Glomerular visceral epithelial cell (primary cell): ENCODE measurements at regions not wholly inside any gene's neighbourhood (a gene's known extent, or its start where the extent isn't known, plus 50 kb on each side); places are given as distances from the start of the nearest gene placed in this dataset.

Experiments
- DNase-seq: peaks from one replicate; pipeline ENCODE4 v3.0.0-alpha.2; 2016; ENCODE audit errors: extremely low spot score

DNA sequence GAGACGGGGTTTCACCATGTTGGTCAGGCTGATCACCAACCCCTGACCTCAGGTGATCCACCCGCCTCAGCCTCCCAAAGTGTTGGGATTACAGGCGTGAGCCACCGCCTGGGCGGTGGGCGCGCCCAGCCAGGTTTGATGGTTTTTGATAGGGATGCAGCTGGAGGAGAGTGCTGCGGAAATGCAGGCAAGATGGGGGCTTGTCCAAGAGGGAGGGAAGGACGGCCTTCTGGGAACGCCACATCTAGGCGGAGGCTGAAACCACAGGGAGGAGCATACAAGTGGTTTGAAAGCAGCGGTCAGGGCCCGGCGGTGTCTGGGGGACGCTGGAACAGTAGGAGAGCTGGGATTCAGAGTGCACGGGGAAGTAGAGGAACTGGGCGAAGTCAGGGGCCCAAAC is 134.6 kb downstream of the VRK1 start:
- no peak for DNase-seq

DNA sequence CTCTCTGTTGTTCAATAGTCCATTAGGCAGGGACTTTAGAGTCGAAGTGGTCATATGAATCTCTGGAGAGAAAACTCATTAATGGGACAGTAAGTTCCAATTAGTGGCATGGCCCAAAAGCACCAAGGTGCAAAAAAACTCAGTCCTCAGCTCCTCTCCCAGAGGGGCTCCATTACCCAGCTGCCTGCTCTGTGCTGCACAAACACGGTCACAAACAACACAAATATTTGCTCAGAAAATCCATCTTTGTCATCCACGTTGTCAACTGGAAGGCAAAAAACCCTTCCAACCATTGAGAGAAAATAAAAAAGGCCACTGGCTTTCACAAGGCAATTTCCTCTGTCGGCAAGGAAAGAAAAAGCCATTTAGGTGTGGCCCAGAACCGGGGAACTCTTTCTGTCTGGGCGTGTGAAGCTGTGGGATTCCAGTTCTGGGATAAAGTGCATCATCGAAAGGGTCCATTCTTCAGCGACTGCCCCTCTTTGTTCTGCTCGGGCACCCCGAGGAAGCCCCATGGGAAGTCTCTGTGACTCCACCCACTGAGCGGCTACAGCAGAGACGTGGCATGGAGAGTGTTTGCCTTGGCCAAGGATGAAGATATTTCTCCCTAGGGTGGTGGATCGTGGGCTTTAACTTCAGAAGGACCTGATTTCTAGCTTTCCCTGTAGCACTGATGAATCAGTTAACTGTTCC is 137.6 kb downstream of the VRK1 start:
- DNase-seq = no peak

DNA sequence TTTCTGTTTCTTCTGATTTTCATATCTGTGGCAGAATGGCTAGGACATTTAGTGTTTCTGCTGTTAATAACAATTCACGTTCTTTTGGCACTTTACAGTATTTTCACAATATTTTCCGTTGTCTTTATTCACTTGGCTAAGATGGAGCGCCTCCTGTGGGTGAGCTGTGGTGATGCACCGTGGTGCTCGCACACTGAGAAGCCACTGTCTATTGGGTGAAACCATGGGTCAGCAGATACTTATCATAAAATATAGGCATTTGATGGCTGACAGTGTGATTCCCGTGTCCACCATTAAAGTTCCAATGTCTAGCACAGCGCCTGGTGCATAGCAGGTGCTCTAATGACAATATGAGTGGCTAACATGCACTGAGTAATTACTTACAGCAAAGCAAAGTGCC is 141.8 kb downstream of the VRK1 start:
- DNase-seq = no peak

DNA sequence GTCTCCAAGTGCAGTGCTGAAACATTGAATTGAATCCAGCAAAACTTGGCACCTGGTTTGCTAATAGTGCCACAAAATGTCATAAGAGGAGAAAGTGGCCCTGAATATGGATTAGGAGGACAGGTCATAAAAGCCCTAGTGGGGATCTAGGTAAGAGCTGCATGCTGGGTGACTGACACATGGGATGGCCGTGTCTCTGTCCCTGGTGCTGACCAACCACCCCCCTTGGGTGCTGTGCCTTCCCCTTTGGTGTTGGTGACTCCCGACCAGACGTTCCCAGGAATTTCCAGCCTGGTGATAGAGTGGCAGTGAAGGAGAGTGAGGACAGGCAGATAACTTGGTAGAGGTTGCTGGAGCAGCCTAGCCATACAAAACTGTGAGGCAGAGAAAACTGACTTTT is 142.8 kb downstream of the VRK1 start:
- no peak for DNase-seq

DNA sequence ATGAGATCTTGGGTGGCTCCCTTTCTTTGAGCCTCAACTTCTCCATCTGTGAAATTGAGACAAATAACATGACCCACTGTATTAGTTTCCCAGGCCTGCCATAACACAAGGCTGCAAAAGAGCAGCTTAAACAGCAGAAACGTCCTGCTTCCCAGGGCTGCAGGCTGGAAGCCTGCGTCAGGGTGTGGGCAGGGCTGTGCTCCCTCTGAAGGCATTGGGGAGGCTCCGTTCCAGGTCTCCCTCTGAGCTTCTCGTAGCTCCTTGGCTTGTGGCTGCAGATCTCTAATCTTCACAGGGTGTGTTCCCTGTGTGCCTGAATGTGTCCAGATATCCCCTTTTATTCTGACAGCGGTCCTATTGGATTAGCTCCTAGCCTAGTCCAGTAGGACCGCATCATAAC is 147.1 kb downstream of the VRK1 start:
- DNase-seq = no peak

DNA sequence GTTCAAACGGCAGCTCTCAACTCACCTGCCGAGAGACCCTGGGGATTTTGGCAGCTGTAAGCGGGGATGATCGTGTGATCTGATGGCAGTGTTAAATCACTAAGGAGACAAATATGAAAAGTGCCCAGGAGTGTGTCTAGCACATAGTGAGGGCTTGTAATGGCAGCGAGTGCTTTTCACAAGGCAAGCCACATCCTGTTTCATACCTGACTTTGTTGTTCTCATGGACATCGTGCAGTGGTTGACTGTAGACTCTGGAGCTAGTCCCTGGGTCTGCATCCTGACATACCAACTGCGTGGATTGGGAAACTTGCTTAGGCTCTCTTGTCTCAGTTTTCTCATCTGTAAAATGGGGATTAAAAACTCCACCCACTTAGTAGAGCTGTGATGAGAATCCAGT is 148.5 kb downstream of the VRK1 start:
- no peak for DNase-seq

DNA sequence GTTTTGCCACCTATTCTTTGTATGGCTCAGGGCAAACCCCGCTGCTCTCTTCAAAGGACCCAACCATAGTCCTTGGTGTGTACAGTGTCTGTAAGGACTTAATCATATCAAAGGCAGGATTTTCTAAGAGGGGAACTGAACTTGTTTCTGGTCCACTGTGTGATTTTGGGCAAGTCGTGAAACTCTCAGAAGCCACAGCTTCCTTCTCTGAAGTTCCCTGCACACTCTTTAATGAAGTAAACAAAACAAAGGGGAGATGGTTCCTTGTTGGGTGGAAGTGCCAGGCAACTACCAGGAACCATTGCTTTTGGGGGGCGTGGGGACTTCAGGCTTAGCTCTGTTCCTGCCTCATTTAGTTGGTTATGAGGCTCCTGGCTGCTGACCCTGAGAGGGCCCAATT is 152.4 kb downstream of the VRK1 start:
- no peak for DNase-seq

DNA sequence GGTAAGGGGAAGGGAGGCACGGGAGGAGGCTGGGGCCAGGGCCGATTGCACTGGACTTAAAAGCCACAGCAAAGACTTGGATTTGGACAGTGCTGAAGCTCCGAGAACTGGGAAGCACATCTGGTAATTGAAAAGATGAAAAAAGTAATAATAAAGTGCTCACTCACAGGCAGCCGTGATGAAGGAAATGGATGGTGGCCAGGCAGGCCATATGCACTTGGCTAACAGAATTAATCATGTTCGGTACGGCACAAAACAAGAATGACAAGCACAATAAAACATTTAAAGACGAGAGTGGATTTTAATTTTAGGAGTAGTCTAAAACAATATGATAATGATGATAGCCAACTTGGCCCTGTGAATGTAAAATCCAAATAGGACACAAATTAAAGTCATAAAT is 154.3 kb downstream of the VRK1 start:
- no peak for DNase-seq

DNA sequence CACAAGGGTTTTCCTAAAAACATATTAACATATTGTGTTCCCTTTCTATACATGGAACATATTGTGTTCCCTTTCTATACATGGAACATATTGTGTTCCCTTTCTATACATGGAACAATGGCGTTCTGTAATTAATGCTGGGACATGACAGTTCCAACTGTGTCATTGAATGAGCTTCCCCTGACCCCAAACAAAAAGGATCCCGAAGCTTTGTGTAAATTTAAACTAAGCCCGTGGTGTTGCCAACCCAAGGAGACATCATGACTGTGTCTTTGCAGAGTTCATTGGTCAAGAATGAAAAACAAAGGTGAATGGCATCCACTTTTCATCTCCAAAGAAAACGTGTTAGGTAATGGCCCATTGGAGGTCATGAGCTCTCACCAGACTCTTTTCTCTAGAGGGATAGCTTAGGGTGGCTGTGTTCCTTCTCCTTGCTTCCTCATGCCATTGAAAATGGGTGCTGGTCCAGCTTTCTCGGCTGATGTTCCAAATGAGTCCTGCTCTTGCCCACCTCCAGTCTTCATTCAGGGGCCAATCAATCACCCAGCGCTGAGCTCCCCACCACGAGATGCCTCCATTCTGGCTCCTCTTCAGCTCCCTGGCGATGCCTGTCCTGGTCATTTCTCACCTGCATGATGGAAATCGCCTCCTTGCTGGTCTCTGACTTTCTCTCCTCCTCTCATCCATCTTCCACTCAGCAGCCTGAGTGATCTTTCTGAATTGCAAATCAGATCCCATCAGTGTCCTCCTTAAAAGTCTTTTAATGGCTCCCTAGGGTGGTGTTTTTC is 156.1 kb downstream of the VRK1 start:
- DNase-seq = no peak

DNA sequence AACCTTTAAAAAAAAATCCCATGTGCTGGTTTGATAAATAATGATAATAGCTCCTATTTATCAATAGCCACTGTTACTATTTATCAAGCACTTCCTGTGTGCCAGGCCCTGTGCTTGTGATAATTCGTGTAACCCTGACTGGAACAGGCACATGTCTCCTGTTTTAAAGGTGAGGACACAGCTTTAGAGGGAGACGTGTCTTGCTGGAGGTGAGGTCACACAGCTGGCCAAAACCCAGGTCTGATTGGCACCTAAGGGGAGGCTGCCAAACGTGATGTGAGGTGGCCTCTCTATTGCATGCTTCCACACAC is 156.6 kb downstream of the VRK1 start:
- no peak for DNase-seq

DNA sequence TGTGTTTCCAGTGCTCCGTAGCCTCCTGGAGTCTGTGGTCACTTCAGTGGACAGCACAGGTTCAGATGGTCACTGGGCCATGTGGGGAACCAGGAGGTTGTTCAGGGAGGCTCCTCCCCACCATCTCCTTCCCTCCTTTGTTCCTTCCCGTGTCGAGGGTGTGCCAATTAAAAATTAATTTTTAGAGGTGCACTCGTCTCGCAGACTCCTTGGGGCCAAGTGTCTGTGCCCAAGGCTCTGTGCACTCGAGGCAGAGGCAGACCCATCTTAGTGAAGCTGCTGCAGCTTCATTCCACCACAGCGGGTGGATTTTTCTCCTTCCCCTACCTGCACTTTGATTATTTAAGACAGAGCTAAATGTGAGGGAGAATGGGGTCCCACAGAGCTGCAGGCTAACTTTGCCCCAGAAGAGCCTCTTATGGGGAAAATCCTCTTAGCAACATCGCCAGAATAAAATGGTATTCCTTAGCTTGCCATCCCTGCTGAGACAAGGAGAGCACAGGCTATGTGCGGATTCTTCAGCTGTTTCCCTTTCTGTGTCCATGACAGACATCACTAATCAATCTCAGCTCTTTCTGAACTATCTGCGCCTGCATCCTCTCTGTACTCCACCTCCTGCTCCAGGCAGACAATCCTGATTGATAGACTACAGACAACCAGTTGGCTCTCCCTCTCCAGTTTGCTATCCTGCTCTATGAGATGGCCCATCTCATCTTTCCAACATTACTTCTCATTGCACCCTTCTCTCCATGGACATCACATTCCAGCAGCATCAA is 159.5 kb downstream of the VRK1 start:
- DNase-seq = no peak

DNA sequence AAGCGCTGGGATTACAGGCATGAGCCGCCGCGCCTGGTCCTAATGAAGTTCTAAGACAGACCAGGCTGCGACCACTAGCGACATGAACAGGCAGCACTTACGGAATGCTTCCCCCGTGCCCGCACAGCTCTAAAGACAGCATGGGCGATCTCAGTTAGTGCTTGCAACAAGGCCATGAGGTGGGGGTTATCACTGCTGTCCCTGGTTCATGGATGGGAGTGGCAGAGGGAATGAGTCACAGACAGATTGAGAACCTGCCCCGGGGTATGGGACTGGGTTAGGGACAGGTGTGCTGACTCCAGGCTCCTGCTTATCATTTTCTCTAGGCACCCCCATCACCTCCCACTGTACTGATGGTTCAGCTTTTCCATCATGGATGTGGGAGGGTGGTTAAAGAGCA is 160.9 kb downstream of the VRK1 start:
- DNase-seq = no peak

DNA sequence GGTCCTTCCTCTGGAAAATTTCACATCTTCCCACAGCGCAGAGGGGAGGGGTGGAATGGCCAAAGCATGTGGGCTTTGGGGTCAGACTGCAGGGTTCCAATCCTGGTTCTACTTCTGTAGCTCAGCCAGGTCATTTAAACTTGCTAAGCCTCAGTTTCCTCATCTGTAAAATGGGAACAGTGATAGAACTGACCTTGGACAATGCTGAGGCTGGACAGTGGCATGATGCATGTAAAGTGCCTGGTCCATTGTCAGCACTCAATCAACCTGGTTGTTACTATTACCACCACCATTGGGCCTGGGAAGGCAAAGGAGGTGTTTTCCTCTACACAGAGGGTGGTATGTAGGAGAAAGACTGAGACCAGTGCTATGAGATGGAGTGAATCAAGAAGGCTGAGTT is 162.8 kb downstream of the VRK1 start:
- DNase-seq = no peak

DNA sequence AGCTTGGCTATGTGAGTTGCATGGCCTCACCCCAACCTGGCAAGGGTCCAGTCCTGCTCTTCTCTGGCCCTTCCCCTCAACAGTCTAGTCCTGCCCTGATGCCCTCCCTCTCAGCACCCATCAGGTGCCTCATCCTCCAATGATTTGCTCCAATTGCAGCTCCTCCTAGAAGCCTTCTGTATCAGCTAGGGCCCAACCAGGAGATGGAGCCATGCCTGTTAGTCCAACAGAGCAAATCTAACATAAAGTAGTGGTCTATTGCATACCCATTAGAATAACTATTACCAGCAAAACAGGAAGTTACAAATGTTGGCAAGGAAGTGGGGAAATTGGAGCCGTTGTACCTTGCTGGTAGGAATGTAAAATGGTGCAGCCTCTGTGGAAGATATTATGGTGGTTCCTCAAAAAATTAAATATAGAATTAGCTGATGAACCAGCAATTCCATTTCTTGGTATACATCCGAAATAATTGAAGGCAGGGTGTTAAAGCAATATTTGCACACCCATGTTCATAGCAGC is 163.5 kb downstream of the VRK1 start:
- no peak for DNase-seq

DNA sequence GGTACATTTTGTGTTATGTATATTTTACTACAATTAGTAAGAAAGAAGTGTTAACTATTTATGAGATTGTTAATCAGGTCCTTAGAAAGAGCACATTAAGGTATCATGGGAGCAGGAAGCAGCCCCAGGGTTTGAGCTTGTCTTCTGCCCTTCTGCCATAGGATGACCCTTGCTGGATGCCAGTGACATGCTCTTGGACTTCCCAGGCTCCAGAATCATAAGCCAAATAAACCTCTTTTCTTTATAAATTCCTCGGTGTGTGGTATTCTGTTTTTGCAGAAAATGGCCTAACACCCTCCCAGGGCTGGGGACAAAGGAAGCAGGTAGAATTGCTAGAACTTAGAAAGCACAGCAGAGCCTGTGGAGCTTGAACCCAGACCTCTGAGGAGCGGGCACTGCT is 164.7 kb downstream of the VRK1 start:
- DNase-seq = no peak

DNA sequence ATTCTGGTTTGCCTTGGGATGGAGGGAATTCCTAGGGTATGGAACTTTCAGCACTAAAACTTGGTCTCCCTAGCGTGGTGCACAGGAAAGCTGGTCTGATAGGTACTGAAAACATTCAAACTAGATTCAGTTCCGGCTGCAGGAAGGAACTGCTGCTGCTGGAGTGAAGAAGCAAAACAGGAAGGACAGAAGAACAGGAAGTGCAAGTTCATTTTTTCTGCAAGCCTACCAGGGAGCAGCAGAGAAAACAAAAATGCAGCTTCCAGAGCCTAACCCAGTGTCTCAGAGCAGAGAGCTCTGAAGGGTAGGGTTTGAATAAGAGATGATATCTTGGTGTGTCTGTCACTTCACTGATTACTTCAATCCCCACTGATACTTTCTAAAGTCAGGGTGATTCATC is 165.2 kb downstream of the VRK1 start:
- no peak for DNase-seq

DNA sequence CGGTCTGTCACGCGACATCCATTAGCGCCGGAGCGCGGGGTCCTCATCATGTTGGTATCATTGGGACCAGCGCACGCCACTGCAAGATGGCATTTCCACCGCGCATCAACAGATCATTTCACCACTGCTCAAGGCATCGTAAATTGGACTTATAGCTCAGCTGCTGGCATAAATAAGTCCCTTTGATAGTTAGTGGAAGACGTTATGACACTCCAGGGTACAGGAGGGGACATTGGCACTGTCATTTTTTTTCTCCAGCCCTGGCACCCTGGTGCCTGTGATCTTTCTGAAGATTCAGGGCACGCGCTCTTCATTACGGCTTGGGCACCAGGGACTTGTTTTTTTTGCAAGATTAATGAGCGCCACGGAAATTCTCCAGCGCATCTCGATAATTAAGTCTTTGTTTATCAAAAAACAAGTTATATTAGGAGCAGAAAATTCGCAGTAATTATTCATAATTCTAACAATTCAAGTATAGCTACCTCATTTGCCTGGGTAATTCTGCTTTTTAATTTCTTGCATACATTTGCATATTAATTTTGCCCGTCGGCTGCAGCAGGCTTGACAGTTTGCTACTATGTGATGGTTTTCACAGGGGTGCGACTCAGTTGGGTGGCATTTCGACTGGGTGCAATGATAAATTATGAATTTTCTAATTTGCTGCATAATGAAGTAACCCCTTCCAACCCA is 167.7 kb downstream of the VRK1 start:
- DNase-seq = no peak

DNA sequence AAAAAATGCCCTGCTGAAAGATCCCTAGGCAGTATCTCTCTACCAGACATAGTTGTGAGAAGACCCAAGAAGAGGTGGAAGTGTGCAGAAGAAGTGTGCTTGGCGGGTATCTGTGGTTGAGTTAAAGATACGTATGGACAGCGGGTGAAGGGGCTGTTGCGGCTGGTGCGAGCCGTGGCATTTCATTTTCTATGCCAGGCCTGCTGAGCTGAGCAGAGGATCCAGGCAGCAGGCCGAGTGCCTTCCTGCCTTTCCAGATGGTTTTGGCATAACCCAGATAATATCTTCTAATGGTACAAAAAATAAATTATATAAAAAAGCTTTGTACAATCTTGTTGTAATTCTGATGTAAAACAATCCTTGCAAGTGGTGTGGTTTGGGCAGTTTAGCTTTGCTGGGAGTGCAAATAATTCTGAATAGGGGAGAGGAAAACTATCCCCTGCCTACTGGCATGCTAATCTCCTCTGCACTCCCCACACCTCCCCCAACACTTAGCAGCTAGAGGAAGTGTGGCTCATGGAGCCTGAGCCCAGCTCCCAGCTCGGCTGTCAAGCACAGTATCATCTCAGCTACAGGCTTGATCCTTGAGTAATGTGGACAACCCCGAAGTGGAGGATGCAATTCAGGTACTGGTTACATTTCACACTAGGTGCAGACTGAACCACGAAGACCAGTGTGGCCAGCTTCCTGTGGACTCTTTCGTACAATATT is 168.9 kb downstream of the VRK1 start:
- no peak for DNase-seq

DNA sequence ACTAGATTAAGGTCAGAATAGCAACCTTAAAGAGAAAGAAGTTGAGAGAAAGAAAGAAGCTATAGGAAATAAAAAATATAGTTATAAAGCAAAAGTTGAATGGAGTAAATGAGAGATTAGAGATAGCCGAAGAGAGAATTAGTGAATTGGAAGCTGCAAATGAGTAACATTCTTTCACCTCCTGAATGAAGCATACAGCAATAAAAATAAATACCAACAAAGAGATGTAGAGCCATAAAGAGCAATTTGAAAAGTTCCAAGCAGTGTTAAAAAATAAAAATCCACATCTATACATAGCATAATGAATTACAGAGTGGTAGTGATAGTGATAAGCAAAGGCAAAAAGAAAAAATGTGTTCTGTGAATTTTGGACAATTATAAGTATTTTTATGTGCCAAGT is 177.9 kb downstream of the VRK1 start:
- no peak for DNase-seq

DNA sequence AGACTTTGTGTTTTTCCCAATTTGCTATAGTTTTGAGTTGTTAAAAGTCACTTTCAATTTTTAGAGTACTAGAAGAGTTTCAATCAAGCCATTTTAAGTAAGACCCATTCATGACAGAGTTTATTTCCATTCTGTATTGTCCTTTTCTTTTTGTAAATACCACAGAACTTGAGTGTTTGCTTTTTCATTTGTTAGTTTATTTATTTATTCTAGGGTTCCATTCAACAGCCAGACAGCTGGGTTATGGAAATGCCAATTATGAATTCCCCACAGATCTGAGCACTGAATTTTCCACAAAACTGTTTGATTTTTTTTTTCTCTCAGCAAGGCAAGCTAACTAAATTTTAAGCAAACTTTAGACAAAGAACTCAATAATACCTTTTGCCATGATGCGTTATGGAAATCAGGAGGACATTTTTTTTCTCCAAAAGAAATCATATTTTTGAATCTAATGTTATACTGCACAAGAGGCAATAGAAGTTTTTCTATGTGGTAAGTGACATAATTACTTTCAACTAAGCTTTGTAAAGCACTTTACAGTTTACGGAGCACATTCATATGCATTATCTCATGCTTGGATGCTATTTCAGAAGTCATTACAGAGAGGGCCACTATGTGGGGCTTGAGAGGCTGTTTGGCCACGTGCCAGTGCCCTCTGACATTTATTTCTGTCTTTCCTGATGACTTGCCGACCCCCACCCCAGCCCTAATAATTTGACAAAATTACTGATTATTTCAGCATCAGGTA is 181.5 kb downstream of the VRK1 start:
- DNase-seq = no peak

DNA sequence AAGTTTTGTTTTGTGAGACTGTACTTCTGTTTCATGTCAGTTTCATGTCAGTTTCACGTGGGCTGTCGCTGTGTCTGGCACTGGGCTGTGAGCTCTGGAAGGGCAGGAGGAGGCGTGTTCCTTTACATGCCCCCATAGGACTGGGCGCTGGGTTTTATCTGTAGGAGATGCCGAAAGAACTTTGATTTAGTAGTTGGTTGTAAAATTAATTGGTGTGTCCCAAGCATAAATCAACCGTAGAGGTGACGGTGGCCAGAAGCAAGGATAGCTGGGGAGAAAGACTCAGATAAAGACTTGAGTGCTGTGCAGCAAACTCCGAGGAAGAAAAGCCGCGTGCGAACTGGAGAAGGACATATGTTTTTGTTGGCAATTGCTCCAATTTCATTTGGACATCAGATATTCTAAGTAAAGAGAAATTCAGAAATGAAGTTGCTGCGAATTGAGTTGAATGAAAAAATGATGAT is 182.5 kb downstream of the VRK1 start:
- no peak for DNase-seq
